ES-I3 (cell line): ENCODE measurements at regions not wholly inside any gene's neighbourhood (a gene's known extent, or its start where the extent isn't known, plus 50 kb on each side); places are given as distances from the start of the nearest gene placed in this dataset.
"Not testable (repeated sequence)": the region's sequence is repeated elsewhere in the genome, so short reads cannot be mapped to it uniquely, and the experiment has no call there.

Experiments used
- H3K36me3 ChIP-seq: 2 replicates; pipeline ENCODE4 v1.6.1; 2013; ENCODE audit warnings: mild to moderate bottlenecking, low read length, control low read depth, moderate library complexity; ENCODE audit not compliant: insufficient read depth
- H3K4me1 ChIP-seq: 2 replicates; pipeline ENCODE4 v1.6.1; 2013; ENCODE audit warnings: mild to moderate bottlenecking, control low read depth, low read length; ENCODE audit not compliant: insufficient read depth
- H3K9ac ChIP-seq: 2 replicates; pipeline ENCODE4 v1.6.1; 2013; ENCODE audit warnings: low read depth, mild to moderate bottlenecking, low read length, moderate library complexity
- H3K9me3 ChIP-seq: 2 replicates; pipeline ENCODE4 v1.6.1; 2013; ENCODE audit warnings: mild to moderate bottlenecking, low read length, moderate library complexity; ENCODE audit not compliant: control insufficient read depth, insufficient read depth

- peak overlapping the region; percentile 37; the same call in 1 of the 2 replicates for H3K9ac ChIP-seq
- peaks cover 4% of the 10 kb centered on the region; the same call in 1 of the 2 replicates for H3K4me1 ChIP-seq
- no peaks in the 10 kb centered on the region for H3K9me3 ChIP-seq
- no peaks in the 10 kb centered on the region for H3K36me3 ChIP-seq
These were observed 128.5 kb upstream of the ARX start for GRCh38 chrX:25144043-25144940.

GRCh38 chrX:25143596-25143995, 127.8 kb upstream of the ARX start:
- peaks cover 4% of the 10 kb centered on the region; the same call in 1 of the 2 replicates for H3K4me1 ChIP-seq
- H3K9me3 ChIP-seq, result 0 out of 2 replicates have a peak, but pooled peaks cover 3% of the 10 kb centered on the region
- no peaks in the 10 kb centered on the region for H3K36me3 ChIP-seq
- H3K9ac ChIP-seq, result no peak overlapping the region

GRCh38 chrX:25141684-25142083, 125.9 kb upstream of the ARX start:
- Histone ChIP-seq H3K4me1 (peaks cover 4% of the 10 kb centered on the region; the same call in 1 of the 2 replicates), H3K9me3 (0 out of 2 replicates have a peak, but pooled peaks cover 3% of the 10 kb centered on the region), H3K36me3 (no peaks in the 10 kb centered on the region), H3K9ac (no peak overlapping the region)

GRCh38 chrX:25131055-25131454, 115.3 kb upstream of the ARX start:
- Histone ChIP-seq H3K36me3 (no peaks in the 10 kb centered on the region), H3K4me1 (peaks cover 6% of the 10 kb centered on the region; the same call in 1 of the 2 replicates), H3K9me3 (no peaks in the 10 kb centered on the region; the same call in 1 of the 2 replicates), H3K9ac (no peak overlapping the region)

GRCh38 chrX:25130619-25131018, 114.9 kb upstream of the ARX start:
- Histone ChIP-seq H3K9ac (no peak overlapping the region), H3K4me1 (peaks cover 6% of the 10 kb centered on the region; the same call in 1 of the 2 replicates), H3K36me3 (no peaks in the 10 kb centered on the region), H3K9me3 (no peaks in the 10 kb centered on the region; the same call in 1 of the 2 replicates)

DNA sequence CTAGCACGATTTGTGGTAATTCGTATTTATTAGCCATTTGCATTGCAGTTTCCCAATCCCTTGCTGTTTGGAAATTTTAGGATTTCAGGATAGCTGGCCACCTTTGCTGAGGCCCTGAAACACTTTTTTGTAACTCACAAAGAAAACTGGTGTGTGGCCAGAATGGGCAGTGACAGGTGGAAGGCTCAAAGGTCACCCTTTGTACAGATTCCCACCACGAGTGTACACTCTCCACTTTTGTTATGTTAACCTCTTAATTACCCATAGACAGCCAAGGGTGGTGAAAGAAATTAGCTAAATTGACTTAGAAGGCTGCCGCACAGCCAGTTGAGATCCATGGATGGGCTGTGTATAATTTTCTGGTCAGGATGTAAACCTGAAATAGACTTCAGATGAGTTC, 109.7 kb upstream of the ARX start:
- Histone ChIP-seq H3K9me3 (0 out of 2 replicates have a peak, but pooled peaks cover 3% of the 10 kb centered on the region), H3K36me3 (no peaks in the 10 kb centered on the region), H3K4me1 (no peaks in the 10 kb centered on the region), H3K9ac (no peak overlapping the region)

DNA sequence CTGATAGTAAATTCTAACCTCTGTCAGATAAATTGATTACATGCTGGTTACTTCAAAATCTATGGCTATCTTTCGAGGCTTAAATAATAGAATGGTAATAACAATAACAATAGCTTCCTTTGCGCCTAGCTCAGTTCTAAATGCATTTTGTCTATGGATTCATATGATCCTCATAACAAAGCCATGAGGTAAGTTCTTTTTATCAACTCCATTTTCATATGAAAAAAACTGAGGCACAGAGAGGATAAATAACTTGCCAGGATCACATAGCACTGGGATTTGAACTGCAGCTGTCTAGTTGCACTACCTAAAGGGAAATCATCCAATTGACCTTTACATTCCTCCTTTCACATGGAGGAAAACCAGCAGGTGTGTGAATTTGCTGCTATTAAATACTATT, 108.6 kb upstream of the ARX start:
- H3K4me1 ChIP-seq, result no peaks in the 10 kb centered on the region
- 0 out of 2 replicates have a peak, but pooled peaks cover 3% of the 10 kb centered on the region for H3K9me3 ChIP-seq
- no peaks in the 10 kb centered on the region for H3K36me3 ChIP-seq
- H3K9ac ChIP-seq, result no peak overlapping the region

DNA sequence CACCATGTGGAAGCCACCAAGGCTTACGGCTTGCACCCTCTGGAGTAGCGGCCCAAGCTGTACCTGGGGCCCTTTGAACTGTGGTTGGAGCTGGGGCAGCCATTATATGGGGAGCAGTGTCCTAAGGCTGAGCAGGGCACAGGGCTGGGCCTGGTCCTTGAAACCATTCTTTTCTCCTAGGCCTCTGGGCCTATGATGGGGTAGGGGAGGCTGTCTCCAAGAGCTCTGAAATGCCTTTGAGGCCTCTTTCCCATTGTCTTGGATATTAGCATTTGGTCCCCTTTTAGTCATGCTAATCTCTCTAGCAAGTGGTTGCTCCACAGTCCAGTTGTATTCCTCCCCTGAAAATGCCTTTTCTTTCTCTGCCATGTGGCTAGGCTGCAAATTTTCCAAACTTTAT, 96.4 kb upstream of the ARX start:
- no peak overlapping the region for H3K9ac ChIP-seq
- H3K36me3 ChIP-seq, result no peaks in the 10 kb centered on the region
- no peaks in the 10 kb centered on the region for H3K4me1 ChIP-seq
- H3K9me3 ChIP-seq, result peaks cover 18% of the 10 kb centered on the region

- Histone ChIP-seq H3K9me3 (peaks cover 18% of the 10 kb centered on the region), H3K4me1 (peaks cover 9% of the 10 kb centered on the region; the same call in 1 of the 2 replicates), H3K36me3 (no peaks in the 10 kb centered on the region), H3K9ac (no peak overlapping the region)
These were observed 92.7 kb upstream of the ARX start for GRCh38 chrX:25108481-25108880.

GRCh38 chrX:25105221-25105620, 89.5 kb upstream of the ARX start:
- Histone ChIP-seq H3K9me3 (peaks cover 3% of the 10 kb centered on the region; the same call in 1 of the 2 replicates), H3K4me1 (peaks cover 9% of the 10 kb centered on the region; the same call in 1 of the 2 replicates), H3K36me3 (no peaks in the 10 kb centered on the region), H3K9ac (no peak overlapping the region)

DNA sequence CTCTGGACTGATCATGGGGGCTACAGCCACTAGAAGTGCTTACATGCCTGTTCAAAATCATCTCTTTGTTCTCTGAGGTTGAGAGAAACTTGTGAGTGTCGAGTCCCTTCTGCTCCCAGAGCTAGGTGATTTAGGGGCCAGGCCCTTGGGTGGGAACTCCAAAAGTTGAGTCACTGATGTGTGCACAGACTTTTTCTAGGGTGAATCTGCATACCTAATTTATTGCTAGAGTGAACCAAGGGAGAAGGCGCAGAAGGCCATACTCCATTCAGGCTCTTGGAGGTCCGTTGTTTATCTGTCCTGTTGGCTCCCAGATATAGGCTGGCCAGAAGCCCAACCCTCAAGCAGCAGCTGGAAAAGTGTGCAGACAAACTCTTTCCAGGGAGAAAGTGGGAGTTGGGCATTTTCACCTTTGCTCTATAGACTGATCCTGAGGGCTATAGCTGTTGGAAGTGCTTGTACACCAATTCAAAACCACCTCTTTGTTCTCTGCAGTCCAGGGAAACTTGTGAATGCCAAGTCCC, 80.8 kb upstream of the ARX start:
- Histone ChIP-seq H3K4me1 (no peaks in the 10 kb centered on the region), H3K36me3 (no peaks in the 10 kb centered on the region), H3K9me3 (no peaks in the 10 kb centered on the region), H3K9ac (no peak overlapping the region)

GRCh38 chrX:25091152-25091551, 75.4 kb upstream of the ARX start:
- not testable (repeated sequence) for H3K36me3 ChIP-seq

DNA sequence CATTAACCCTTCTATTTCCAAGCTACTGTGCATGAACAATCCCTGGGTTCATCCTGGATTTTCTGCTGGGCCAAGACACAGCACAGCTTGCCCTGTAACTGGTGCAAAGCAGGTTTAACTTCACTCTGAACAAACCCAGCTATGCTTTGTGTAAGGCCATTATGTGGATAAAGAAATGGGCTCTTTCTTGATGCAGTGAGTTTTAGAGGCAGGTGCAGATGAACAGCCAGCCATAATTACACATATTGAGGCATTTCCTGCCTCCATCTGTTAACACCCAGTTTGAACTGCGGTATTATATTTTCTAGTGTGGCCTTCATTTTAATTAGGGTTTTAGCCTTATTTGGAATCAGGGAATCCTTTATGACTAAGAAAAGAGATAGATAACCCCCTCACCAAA, 68.7 kb upstream of the ARX start:
- H3K36me3 ChIP-seq, result no peaks in the 10 kb centered on the region
- no peaks in the 10 kb centered on the region for H3K4me1 ChIP-seq
- H3K9ac ChIP-seq, result no peak overlapping the region
- H3K9me3 ChIP-seq, result no peaks in the 10 kb centered on the region

More at GRCh38 chrX:25091152-25091551, 75.4 kb upstream of the ARX start:
- H3K9ac ChIP-seq, H3K9me3 ChIP-seq, H3K4me1 ChIP-seq: not testable (repeated sequence)

DNA sequence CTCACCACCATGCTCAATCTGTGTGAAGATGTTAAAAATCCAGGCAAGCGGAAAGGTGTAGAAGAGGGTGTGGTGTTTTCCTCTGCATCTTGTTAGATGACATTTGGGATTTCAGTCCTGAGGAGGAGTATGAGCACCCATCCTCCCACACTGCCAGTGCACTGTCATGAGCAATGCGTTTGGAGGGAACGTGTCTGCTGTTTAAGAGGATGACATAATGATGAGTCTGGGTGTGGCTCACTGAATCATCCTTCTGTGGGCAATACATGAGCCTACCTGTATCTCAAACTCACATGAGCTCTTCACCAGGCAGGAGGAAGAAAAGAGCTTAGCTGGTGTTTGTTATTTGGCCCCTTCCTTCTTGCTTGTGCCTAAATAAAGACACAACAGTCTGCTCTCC, 67.9 kb upstream of the ARX start:
- Histone ChIP-seq H3K36me3 (no peaks in the 10 kb centered on the region), H3K4me1 (no peaks in the 10 kb centered on the region), H3K9me3 (no peaks in the 10 kb centered on the region), H3K9ac (no peak overlapping the region)

DNA sequence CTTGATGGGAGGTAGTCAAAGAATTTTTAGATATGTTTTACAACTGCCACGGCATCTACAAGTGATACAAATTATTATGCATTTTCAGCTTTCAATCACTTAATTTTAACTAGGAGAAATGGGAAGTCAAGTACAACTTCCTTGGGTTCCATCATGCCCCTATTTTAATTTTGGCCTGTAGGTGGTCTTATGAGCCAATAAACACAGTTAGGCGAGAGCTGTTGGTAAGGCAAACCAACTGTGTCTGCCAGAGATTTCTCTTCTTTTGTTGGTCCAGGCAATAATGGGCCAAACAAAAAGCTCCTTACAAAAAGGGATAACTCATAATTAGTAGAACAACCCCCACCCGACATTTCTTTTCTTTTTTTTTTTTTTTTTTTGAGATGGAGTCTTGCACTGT, 63.3 kb upstream of the ARX start:
- Histone ChIP-seq H3K9me3 (no peaks in the 10 kb centered on the region), H3K9ac (no peak overlapping the region), H3K4me1 (no peaks in the 10 kb centered on the region), H3K36me3 (no peaks in the 10 kb centered on the region)
